ENCODE measurements at regions not wholly inside any gene's neighbourhood (a gene's known extent, or its start where the extent isn't known, plus 50 kb on each side); places are given as distances from the start of the nearest gene placed in this dataset.
"Not testable (repeated sequence)": the region's sequence is repeated elsewhere in the genome, so short reads cannot be mapped to it uniquely, and the experiment has no call there.

DNA sequence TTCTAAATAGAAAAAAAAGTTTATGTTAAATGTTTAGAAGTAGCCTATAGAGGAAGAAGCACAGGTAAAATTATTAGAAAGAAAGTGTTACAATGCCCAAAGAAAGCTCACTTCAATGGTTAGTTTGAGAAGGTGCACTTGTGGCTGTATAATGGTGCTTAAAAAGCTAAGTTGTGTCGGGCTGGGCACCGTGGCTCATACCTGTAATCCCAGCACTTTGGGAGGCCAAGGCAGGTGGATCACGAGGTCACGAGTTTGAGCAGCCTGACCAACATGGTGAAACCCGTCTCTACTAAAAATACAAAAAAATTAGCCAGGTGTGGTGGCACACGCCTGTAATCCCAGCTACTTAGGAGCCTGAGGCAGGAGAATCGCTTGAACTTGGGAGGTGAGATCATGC, 355.7 kb upstream of the ANKRD30A start:
- no CpG with 5 or more reads among the region's 7 CpGs for WGBS (ENCODE audit: insufficient coverage, insufficient read length)
- H3K4me3 ChIP-seq (ENCODE audit: low read length); H3K27ac ChIP-seq (ENCODE audit: low read length); H3K27me3 ChIP-seq (ENCODE audit: control insufficient read depth, insufficient read depth, low read length); DNase-seq (ENCODE audit: low read depth, low spot score); H3K9me3 ChIP-seq (ENCODE audit: control insufficient read depth, insufficient read depth, low read length); H3K36me3 ChIP-seq (ENCODE audit: control insufficient read depth, insufficient read depth, low read length); H3K4me1 ChIP-seq (ENCODE audit: control insufficient read depth, insufficient read depth, low read length): not testable (repeated sequence)

DNA sequence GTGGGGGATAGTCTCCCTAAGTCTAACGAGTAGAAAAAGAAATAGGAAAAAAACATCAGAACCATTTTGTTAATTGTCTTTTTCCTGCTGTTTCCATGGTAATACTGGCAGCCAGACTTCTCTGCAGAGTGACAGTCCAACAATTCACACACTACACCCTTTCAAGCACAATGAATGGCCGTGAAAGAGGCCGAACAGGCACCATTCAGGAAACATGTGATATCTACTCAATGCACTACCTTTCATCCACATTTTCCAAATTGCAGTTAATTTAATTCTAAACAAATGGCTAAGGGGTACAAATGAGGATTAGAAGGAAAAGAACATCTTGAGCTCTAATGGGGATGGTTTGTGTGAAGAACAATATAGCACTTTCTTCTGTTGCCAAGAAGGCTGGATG, 358.5 kb upstream of the ANKRD30A start:
- H3K27ac ChIP-seq (ENCODE audit: low read length) = no peak overlapping the region
- no peaks in the 10 kb centered on the region for H3K9me3 ChIP-seq (ENCODE audit: control insufficient read depth, insufficient read depth, low read length)
- no peaks in the 10 kb centered on the region for H3K36me3 ChIP-seq (ENCODE audit: control insufficient read depth, insufficient read depth, low read length)
- no peak for DNase-seq (ENCODE audit: low read depth, low spot score)
- H3K27me3 ChIP-seq (ENCODE audit: control insufficient read depth, insufficient read depth, low read length) = no peaks in the 10 kb centered on the region
- no peak overlapping the region for H3K4me3 ChIP-seq (ENCODE audit: low read length)
- no peaks in the 10 kb centered on the region for H3K4me1 ChIP-seq (ENCODE audit: control insufficient read depth, insufficient read depth, low read length)
- WGBS (ENCODE audit: insufficient coverage, insufficient read length) = no CpG with 5 or more reads among the region's 3 CpGs

DNA sequence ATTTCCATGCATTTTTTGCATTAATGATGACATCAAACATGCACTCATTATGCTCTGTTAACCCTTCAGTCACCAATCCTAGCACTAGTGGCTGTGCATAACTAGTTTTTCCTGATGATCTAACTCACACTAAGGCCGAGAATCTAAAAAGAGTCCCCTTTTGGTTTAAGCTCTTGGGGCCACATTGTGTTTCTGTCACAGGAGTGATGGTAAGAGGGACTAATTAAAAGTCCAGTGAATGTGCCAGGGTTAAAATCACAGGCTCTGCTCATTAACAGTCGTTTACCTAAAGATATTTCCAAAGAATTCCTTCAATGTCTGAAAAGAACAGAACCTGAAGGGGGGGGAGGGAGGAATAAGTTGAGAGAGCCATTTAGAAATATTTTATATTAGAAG, 359.0 kb upstream of the ANKRD30A start:
- Histone ChIP-seq H3K27ac (ENCODE audit: low read length) (no peak overlapping the region), H3K27me3 (ENCODE audit: control insufficient read depth, insufficient read depth, low read length) (no peaks in the 10 kb centered on the region), H3K4me1 (ENCODE audit: control insufficient read depth, insufficient read depth, low read length) (no peaks in the 10 kb centered on the region), H3K9me3 (ENCODE audit: control insufficient read depth, insufficient read depth, low read length) (no peaks in the 10 kb centered on the region), H3K36me3 (ENCODE audit: control insufficient read depth, insufficient read depth, low read length) (no peaks in the 10 kb centered on the region), H3K4me3 (ENCODE audit: low read length) (no peak overlapping the region)
- WGBS (ENCODE audit: insufficient coverage, insufficient read length) = no CpG with 5 or more reads among the region's 2 CpGs
- no peak for DNase-seq (ENCODE audit: low read depth, low spot score)

DNA sequence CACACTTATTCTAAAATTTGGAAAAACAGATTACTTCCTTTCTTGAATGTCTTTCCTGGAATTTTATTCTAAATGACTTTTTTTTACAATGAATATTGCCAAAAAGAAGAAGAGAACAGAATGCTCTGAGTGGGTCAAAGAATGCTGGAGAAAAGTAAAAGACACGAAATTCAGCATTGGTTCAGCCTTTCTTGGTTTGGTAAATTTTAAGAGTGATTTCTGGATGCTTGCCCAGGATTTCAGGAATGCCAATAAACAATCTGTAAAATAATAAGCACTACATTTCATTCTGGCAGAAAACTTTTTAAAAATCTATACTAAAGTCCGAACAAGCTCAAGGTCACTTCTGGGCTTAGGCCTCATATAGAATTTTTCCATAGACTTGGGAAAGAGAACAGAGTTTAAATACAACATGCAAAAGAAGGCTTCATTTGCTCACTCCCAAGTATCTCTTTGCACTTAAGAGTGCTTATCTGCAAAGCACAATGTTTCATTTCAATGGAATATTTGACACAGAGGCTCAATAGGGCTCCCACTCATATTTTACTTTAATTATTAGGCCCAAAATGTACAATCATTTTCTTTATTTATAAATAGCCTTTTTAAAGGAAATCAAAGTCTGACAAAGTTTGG, 359.5 kb upstream of the ANKRD30A start:
- Histone ChIP-seq H3K4me1 (ENCODE audit: control insufficient read depth, insufficient read depth, low read length) (no peaks in the 10 kb centered on the region), H3K27ac (ENCODE audit: low read length) (no peak overlapping the region), H3K27me3 (ENCODE audit: control insufficient read depth, insufficient read depth, low read length) (no peaks in the 10 kb centered on the region), H3K36me3 (ENCODE audit: control insufficient read depth, insufficient read depth, low read length) (no peaks in the 10 kb centered on the region), H3K4me3 (ENCODE audit: low read length) (no peak overlapping the region), H3K9me3 (ENCODE audit: control insufficient read depth, insufficient read depth, low read length) (no peaks in the 10 kb centered on the region; the same call in 1 of the 2 replicates)
- no CpG with 5 or more reads among the region's 2 CpGs for WGBS (ENCODE audit: insufficient coverage, insufficient read length)
- no peak for DNase-seq (ENCODE audit: low read depth, low spot score)

DNA sequence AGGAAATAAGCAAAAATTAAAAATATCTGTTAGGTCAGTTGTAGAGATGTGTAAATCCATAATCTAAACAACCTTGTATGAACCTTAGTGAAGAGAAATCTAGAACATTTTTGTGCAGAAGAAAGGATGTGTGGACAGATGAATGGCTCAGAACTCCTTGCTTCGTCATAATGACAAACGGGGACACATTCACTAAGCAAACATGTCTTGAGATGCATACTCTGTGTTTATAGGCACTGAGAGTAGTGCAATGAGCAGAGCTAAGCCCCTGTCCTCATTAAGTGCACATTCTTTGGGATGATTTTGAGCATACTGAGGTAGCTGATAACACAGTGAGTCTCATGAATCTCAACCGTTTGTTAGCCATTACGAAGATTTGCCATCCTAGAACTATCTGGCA, 360.6 kb upstream of the ANKRD30A start:
- WGBS (ENCODE audit: insufficient coverage, insufficient read length) = no CpG with 5 or more reads among the region's 4 CpGs
- Histone ChIP-seq H3K4me3 (ENCODE audit: low read length) (no peak overlapping the region), H3K27ac (ENCODE audit: low read length) (no peak overlapping the region), H3K27me3 (ENCODE audit: control insufficient read depth, insufficient read depth, low read length) (no peaks in the 10 kb centered on the region), H3K9me3 (ENCODE audit: control insufficient read depth, insufficient read depth, low read length) (no peaks in the 10 kb centered on the region; the same call in 1 of the 2 replicates), H3K4me1 (ENCODE audit: control insufficient read depth, insufficient read depth, low read length) (no peaks in the 10 kb centered on the region), H3K36me3 (ENCODE audit: control insufficient read depth, insufficient read depth, low read length) (no peaks in the 10 kb centered on the region)
- DNase-seq (ENCODE audit: low read depth, low spot score) = no peak

DNA sequence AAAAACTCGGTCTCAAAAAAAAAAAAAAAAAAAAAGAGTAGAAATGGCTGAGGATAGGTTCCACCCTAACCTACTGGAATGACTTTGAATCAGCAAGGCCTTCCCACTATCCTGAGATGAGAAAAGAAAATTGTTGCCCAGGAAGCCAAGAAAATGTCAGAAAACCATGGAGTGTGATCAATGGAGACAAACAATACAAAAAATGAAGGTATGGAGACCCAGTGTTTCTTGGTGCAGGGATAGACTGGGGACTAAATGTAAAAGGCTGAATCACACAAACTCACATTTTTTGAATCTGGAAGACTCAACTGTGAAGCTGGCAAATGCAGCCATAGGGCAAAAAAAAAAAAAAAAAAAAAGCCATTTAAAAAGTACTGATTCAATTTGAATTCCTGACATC, 364.3 kb upstream of the ANKRD30A start:
- no CpG with 5 or more reads among the region's 1 CpG for WGBS (ENCODE audit: insufficient coverage, insufficient read length)
- H3K27ac ChIP-seq (ENCODE audit: low read length) = no peak overlapping the region
- DNase-seq (ENCODE audit: low read depth, low spot score) = no peak
- no peaks in the 10 kb centered on the region for H3K4me1 ChIP-seq (ENCODE audit: control insufficient read depth, insufficient read depth, low read length)
- no peaks in the 10 kb centered on the region for H3K27me3 ChIP-seq (ENCODE audit: control insufficient read depth, insufficient read depth, low read length)
- no peak overlapping the region for H3K4me3 ChIP-seq (ENCODE audit: low read length)
- H3K9me3 ChIP-seq (ENCODE audit: control insufficient read depth, insufficient read depth, low read length) = no peaks in the 10 kb centered on the region; the same call in 1 of the 2 replicates
- H3K36me3 ChIP-seq (ENCODE audit: control insufficient read depth, insufficient read depth, low read length) = no peaks in the 10 kb centered on the region

DNA sequence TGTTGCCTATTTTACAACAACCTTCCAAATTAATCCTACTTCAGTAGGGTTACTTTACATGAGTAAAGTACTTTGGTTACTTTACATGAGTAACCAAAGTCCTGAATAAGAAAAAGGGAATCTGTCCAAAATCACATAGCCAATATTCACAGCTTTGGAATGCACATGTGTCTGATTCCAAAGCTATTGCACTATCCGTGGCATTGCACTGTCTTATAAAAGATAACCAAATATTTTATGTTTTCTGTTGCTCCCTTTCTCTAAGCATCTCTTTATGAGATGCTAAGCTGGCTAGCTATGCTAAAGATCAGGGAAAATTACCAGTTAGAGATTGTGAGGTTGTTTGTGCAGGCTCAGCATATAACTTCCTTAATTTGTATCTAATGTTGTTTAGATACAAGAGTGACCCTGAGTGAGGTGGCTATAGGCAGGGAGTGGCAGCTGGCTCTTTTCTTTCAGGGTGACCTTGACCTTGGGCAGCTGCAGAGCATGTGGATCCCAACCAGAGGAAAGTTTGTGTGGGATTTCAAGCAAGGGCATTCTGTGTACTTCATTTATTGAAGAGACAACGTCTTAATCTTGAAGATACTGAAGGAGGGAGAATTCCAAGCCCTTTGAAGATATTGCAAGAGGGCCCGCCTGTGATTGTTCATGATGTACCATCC, 366.1 kb upstream of the ANKRD30A start:
- DNase-seq (ENCODE audit: low read depth, low spot score) = no peak
- Histone ChIP-seq H3K27ac (ENCODE audit: low read length) (no peak overlapping the region), H3K36me3 (ENCODE audit: control insufficient read depth, insufficient read depth, low read length) (no peaks in the 10 kb centered on the region), H3K27me3 (ENCODE audit: control insufficient read depth, insufficient read depth, low read length) (no peaks in the 10 kb centered on the region), H3K4me1 (ENCODE audit: control insufficient read depth, insufficient read depth, low read length) (no peaks in the 10 kb centered on the region), H3K9me3 (ENCODE audit: control insufficient read depth, insufficient read depth, low read length) (no peaks in the 10 kb centered on the region; the same call in 1 of the 2 replicates), H3K4me3 (ENCODE audit: low read length) (no peak overlapping the region)
- no CpG with 5 or more reads among the region's 3 CpGs for WGBS (ENCODE audit: insufficient coverage, insufficient read length)

DNA sequence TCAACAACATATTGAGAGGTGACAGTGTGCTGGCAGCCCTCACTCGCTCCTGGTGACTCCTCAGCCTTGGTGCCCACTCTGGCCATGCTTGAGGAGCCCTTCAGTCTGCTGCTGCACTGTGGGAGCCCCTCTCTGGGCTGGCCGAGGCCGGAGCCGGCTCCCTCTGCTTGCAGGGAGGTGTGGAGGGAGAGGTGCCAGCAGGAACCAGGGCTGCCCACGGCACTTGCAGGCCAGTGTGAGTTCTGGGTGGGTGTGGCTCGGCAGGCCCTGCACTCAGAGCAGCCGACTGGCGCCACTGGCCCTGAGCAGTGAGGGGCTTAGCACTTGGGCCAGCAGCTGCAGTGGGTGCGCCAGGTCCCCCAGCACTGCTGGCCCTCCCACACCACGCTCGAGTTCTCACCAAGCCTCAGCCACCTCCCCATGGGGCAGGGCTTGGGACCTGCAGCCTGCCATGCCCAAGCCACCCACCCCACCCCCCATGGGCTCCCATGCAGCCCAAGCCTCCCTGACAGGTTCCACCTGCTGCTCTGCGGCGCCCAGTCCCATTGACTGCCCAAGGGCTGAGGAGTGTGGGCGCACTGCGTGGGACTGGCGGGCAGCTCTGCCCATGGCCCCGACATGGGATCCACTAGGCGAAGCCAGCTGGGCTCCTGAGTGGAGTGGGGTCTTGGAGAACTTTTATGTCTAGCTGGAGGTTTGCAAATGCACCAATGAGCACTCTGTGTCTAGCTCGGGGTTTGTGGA, 377.1 kb upstream of the ANKRD30A start:
- H3K36me3 ChIP-seq (ENCODE audit: control insufficient read depth, insufficient read depth, low read length) = no peaks in the 10 kb centered on the region
- H3K27ac ChIP-seq (ENCODE audit: low read length) = no peak overlapping the region
- no peak overlapping the region for H3K4me3 ChIP-seq (ENCODE audit: low read length)
- H3K4me1 ChIP-seq (ENCODE audit: control insufficient read depth, insufficient read depth, low read length) = no peaks in the 10 kb centered on the region
- H3K27me3 ChIP-seq (ENCODE audit: control insufficient read depth, insufficient read depth, low read length) = no peaks in the 10 kb centered on the region
- H3K9me3 ChIP-seq (ENCODE audit: control insufficient read depth, insufficient read depth, low read length) = peaks cover 2% of the 10 kb centered on the region
- DNase-seq (ENCODE audit: low read depth, low spot score) = no peak
- no CpG with 5 or more reads among the region's 19 CpGs for WGBS (ENCODE audit: insufficient coverage, insufficient read length)

DNA sequence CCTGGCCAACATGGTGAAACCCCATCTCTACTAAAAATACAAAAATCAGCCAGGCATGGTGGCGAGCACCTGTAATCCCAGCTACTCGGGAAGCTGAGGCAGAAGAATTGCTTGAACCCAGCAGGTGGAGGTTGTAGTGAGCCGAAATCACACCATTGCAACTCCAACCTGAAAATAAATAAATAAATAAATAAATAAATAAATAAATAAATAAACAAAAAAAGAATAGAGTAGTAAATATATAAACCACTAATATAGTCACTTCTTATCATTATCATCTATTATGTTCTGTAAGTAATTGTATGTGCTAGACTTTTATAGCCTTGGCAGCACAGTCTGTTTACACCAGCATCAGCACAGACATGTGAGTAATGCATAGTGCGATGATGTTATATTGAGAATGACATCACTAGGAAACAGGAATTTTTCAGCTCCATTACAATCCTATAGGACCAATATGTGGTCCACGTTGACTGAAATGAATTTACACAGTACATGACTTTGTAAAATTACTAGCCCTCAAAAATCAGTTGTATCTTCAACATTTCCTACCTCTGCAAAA, 385.4 kb upstream of the ANKRD30A start:
- Histone ChIP-seq H3K4me1 (ENCODE audit: control insufficient read depth, insufficient read depth, low read length) (no peaks in the 10 kb centered on the region), H3K4me3 (ENCODE audit: low read length) (no peak overlapping the region), H3K27ac (ENCODE audit: low read length) (no peak overlapping the region), H3K27me3 (ENCODE audit: control insufficient read depth, insufficient read depth, low read length) (no peaks in the 10 kb centered on the region), H3K9me3 (ENCODE audit: control insufficient read depth, insufficient read depth, low read length) (no peaks in the 10 kb centered on the region), H3K36me3 (ENCODE audit: control insufficient read depth, insufficient read depth, low read length) (no peaks in the 10 kb centered on the region)
- no peak for DNase-seq (ENCODE audit: low read depth, low spot score)
- WGBS (ENCODE audit: insufficient coverage, insufficient read length) = no CpG with 5 or more reads among the region's 5 CpGs

DNA sequence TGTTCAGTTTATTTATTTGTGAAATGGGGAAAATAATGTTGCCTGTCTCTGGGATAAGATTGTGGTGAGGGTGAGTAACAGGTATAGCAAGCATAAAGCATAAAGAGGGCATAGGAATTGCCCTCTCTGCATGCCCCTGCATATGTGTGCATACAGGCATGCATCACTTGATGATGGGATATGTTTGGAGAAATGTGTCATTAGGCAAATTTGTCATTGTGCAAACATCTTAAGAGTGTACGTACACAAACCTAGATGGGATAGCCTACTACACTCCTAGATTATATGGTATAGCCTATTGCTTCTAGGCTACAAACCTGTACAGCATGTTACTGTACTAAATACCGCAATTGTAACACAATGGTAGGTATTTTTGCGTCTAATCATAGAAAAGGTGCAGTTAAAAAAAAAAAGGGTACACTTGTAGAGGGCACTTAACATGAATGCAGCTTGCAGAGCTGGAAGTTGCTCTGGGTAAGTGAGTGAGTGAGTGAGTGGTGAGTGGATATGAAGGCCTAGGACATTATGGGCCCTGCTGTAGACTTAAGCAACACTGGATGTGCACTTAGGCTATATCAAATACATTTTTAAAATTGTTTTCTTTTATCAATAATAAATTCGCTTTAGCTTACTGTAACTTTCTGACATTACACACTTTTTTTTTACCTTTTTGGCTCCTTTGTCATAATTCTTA, 386.5 kb upstream of the ANKRD30A start:
- no peak for DNase-seq (ENCODE audit: low read depth, low spot score)
- H3K27me3 ChIP-seq (ENCODE audit: control insufficient read depth, insufficient read depth, low read length) = no peaks in the 10 kb centered on the region
- H3K36me3 ChIP-seq (ENCODE audit: control insufficient read depth, insufficient read depth, low read length) = no peaks in the 10 kb centered on the region
- no peaks in the 10 kb centered on the region for H3K4me1 ChIP-seq (ENCODE audit: control insufficient read depth, insufficient read depth, low read length)
- WGBS (ENCODE audit: insufficient coverage, insufficient read length) = no CpG with 5 or more reads among the region's 4 CpGs
- no peak overlapping the region for H3K27ac ChIP-seq (ENCODE audit: low read length)
- no peaks in the 10 kb centered on the region for H3K9me3 ChIP-seq (ENCODE audit: control insufficient read depth, insufficient read depth, low read length)
- no peak overlapping the region for H3K4me3 ChIP-seq (ENCODE audit: low read length)

Data from iPS DF 6.9 (cell line).